Spinal cord (tissue), 9 donors: ENCODE measurements at regions not wholly inside any gene's neighbourhood (a gene's known extent, or its start where the extent isn't known, plus 50 kb on each side); places are given as distances from the start of the nearest gene placed in this dataset.
A peak's percentile ranks its signal among the peaks of the same experiment; 100 is the strongest.
"Not testable (repeated sequence)": the region's sequence is repeated elsewhere in the genome, so short reads cannot be mapped to it uniquely, and the experiment has no call there.

Source experiments
- DNase-seq, 6 donors: peaks; one replicate each; pipeline versions ENCODE4 v3.0.0 to v3.0.0-alpha.2; 2013 to 2015; ENCODE audit warnings: low spot score in 6 of 6, low read depth in 4 of 6
- H3K27ac ChIP-seq: one replicate; pipeline ENCODE4 v1.5.1; 2013; ENCODE audit warnings: low read depth, low read length, control low read depth
- H3K27me3 ChIP-seq: one replicate; pipeline ENCODE4 v1.6.1; 2013; ENCODE audit warnings: low read length; ENCODE audit not compliant: control insufficient read depth, insufficient read depth
- H3K36me3 ChIP-seq: one replicate; pipeline ENCODE4 v1.6.1; 2013; ENCODE audit warnings: low read length; ENCODE audit not compliant: control insufficient read depth, insufficient read depth
- H3K4me1 ChIP-seq: one replicate; pipeline ENCODE4 v1.6.1; 2013; ENCODE audit warnings: low read length; ENCODE audit not compliant: control insufficient read depth, insufficient read depth
- H3K4me3 ChIP-seq: one replicate; pipeline ENCODE4 v1.5.1; 2013; ENCODE audit warnings: low read depth, low read length, control low read depth
- H3K9me3 ChIP-seq: one replicate; pipeline ENCODE4 v1.6.1; 2013; ENCODE audit warnings: low read length; ENCODE audit not compliant: control insufficient read depth, insufficient read depth
- WGBS: methylation state at CpG from one replicate; pipeline ENCODE4 v1.1.5; 2013; ENCODE audit warnings: missing lambda C conversion rate; ENCODE audit not compliant: insufficient coverage; 5-methylcytosine and 5-hydroxymethylcytosine counted together
- donor health status: healthy.

DNA sequence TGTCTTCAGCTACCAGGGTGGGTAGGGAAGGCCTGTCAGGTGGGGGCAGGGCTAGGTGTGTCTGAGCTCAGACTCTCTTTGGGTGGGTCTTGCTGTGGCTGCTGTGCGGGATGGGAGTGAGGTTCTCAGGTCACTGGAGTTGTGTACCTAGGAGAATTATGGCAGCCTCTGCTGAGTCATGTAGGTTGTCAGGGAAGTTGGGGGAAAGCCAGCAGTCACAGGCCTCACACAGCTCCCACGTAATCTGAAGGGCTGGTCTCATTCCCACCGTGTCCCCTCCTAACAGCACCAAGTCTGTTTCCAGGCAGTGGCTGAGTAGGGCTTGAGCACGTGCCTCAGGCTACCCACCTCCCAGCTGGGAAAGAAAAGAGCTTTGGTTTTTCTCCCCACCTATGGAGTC is 67.0 kb downstream of the CHCHD4 start:
- no peaks in the 10 kb centered on the region for H3K4me1 ChIP-seq
- DNase-seq = no peak
- H3K27ac ChIP-seq = no peak overlapping the region
- WGBS = 82% methylated on average over 4 of the region's 4 CpGs
- no peak overlapping the region for H3K4me3 ChIP-seq
- no peaks in the 10 kb centered on the region for H3K36me3 ChIP-seq
- no peaks in the 10 kb centered on the region for H3K27me3 ChIP-seq
- no peaks in the 10 kb centered on the region for H3K9me3 ChIP-seq

GRCh38 chr3:14047841-14048240 is 76.8 kb downstream of the CHCHD4 start:
- DNase-seq = no peak
- no peaks in the 10 kb centered on the region for H3K9me3 ChIP-seq
- no peak overlapping the region for H3K27ac ChIP-seq
- no peaks in the 10 kb centered on the region for H3K27me3 ChIP-seq
- H3K36me3 ChIP-seq = no peaks in the 10 kb centered on the region
- H3K4me1 ChIP-seq = no peaks in the 10 kb centered on the region
- no peak overlapping the region for H3K4me3 ChIP-seq

GRCh38 chr3:14047027-14047426 is 77.6 kb downstream of the CHCHD4 start:
- H3K4me3 ChIP-seq = no peak overlapping the region
- no peak for DNase-seq
- no peaks in the 10 kb centered on the region for H3K36me3 ChIP-seq
- no peaks in the 10 kb centered on the region for H3K9me3 ChIP-seq
- WGBS = 94% methylated on average over 2 of the region's 5 CpGs
- no peaks in the 10 kb centered on the region for H3K4me1 ChIP-seq
- no peak overlapping the region for H3K27ac ChIP-seq
- H3K27me3 ChIP-seq = no peaks in the 10 kb centered on the region

DNA sequence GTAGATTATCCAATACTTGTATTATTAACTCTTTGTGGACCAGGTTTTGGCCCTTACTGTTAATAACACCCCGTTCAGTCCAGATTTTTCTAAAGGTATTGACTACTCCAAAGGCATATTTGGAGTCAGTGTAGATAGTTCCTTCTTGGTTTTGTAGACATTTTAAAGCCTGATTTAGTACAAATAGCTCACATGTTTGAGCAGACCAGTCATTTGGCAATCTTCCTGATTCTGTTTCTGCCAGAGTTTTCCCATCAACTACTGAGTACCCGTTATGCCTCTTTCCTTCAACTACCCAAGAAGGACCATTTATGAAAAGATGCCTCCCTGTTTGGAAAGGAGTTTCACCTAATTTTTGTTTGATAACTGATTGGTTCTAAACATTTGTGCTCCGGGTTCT is 82.0 kb downstream of the CHCHD4 start:
- no peaks in the 10 kb centered on the region for H3K9me3 ChIP-seq
- no peaks in the 10 kb centered on the region for H3K4me1 ChIP-seq
- DNase-seq = peak in 1 of 6 donors; percentile 72
- no CpG with 5 or more reads among the region's 3 CpGs for WGBS
- H3K27ac ChIP-seq = no peak overlapping the region
- no peaks in the 10 kb centered on the region for H3K36me3 ChIP-seq
- H3K4me3 ChIP-seq = no peak overlapping the region
- no peaks in the 10 kb centered on the region for H3K27me3 ChIP-seq

GRCh38 chr3:14039149-14039548 is 85.5 kb downstream of the CHCHD4 start:
- WGBS = 40% methylated on average over 1 of the region's 2 CpGs
- H3K27me3 ChIP-seq = no peaks in the 10 kb centered on the region
- no peak overlapping the region for H3K27ac ChIP-seq
- H3K4me1 ChIP-seq = no peaks in the 10 kb centered on the region
- no peaks in the 10 kb centered on the region for H3K36me3 ChIP-seq
- no peak for DNase-seq
- no peaks in the 10 kb centered on the region for H3K9me3 ChIP-seq
- H3K4me3 ChIP-seq = no peak overlapping the region

- H3K9me3 ChIP-seq = peaks cover 2% of the 10 kb centered on the region
- no peak for DNase-seq
- no peaks in the 10 kb centered on the region for H3K36me3 ChIP-seq
- no peaks in the 10 kb centered on the region for H3K27me3 ChIP-seq
- H3K4me1 ChIP-seq = no peaks in the 10 kb centered on the region
- no peak overlapping the region for H3K4me3 ChIP-seq
- WGBS = 97% methylated on average over 21 of the region's 22 CpGs
- H3K27ac ChIP-seq = no peak overlapping the region
Measured at GRCh38 chr3:14037211-14037610, 87.5 kb downstream of the CHCHD4 start.

- peaks cover 2% of the 10 kb centered on the region for H3K9me3 ChIP-seq
- no peaks in the 10 kb centered on the region for H3K36me3 ChIP-seq
- H3K4me1 ChIP-seq = no peaks in the 10 kb centered on the region
- 63% methylated on average over 1 of the region's 1 CpG for WGBS
- no peak for DNase-seq
- H3K27me3 ChIP-seq = no peaks in the 10 kb centered on the region
- H3K27ac ChIP-seq = no peak overlapping the region
- no peak overlapping the region for H3K4me3 ChIP-seq
Measured at GRCh38 chr3:14033023-14033422, 91.6 kb downstream of the CHCHD4 start.

DNA sequence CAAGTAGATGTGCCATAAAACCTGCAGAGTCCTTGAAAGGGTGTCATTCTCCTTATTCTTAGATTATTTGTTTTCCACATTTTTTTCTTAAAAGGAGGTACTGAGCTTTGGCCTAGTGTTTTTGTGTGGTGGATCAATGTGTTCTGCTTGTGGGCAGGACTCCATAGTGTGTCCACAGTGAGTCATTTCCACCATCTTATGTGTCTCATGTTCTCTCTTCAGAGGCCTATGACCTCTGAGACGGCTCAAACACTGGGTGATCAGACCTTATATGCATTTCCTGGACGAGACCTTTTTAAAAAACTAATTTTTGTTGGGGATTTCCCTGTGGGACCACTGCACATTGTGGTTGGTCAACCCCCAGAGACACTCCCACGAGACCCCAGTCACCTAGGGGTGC is 93.4 kb downstream of the CHCHD4 start:
- no peak overlapping the region for H3K27ac ChIP-seq
- H3K9me3 ChIP-seq = peaks cover 2% of the 10 kb centered on the region
- no peaks in the 10 kb centered on the region for H3K4me1 ChIP-seq
- WGBS = 40% methylated on average over 1 of the region's 3 CpGs
- H3K4me3 ChIP-seq = no peak overlapping the region
- H3K36me3 ChIP-seq = no peaks in the 10 kb centered on the region
- no peak for DNase-seq
- H3K27me3 ChIP-seq = no peaks in the 10 kb centered on the region

- 97% methylated on average over 20 of the region's 20 CpGs for WGBS
- H3K9me3 ChIP-seq = not testable (repeated sequence)
Measured at GRCh38 chr3:14029390-14029995, 95.2 kb downstream of the CHCHD4 start.

DNA sequence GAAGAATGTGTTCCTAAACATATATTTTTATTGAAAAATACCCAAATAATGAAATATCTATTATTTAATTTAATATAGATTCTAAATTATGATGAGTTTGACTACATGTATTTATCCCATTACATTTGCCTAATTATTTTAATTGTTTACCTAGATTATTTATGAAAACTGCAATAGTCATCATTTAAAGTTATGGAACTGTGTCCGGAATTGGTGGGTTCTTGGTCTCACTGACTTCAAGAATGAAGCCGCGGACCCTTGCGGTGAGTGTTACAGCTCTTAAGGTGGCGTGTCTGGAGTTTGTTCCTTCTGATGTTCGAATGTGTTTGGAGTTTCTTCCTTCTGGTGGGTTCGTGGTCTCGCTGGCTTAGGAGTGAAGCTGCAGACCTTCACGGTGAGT is 96.5 kb downstream of the CHCHD4 start:
- not testable (repeated sequence) for H3K36me3 ChIP-seq, H3K4me3 ChIP-seq, H3K27ac ChIP-seq, H3K4me1 ChIP-seq, H3K27me3 ChIP-seq, H3K9me3 ChIP-seq, DNase-seq
- WGBS = 95% methylated on average over 4 of the region's 9 CpGs

More at GRCh38 chr3:14029390-14029995, 95.2 kb downstream of the CHCHD4 start:
- H3K36me3 ChIP-seq, H3K27ac ChIP-seq, H3K4me1 ChIP-seq, H3K27me3 ChIP-seq, H3K4me3 ChIP-seq, DNase-seq: not testable (repeated sequence)
